ENCODE measurements at regions not wholly inside any gene's neighbourhood (a gene's known extent, or its start where the extent isn't known, plus 50 kb on each side); places are given as distances from the start of the nearest gene placed in this dataset.

GRCh38 chr2:17334300-17334699 lies 183.9 kb downstream of the RAD51AP2 start:
- TF ChIP-seq, protein P1, sequence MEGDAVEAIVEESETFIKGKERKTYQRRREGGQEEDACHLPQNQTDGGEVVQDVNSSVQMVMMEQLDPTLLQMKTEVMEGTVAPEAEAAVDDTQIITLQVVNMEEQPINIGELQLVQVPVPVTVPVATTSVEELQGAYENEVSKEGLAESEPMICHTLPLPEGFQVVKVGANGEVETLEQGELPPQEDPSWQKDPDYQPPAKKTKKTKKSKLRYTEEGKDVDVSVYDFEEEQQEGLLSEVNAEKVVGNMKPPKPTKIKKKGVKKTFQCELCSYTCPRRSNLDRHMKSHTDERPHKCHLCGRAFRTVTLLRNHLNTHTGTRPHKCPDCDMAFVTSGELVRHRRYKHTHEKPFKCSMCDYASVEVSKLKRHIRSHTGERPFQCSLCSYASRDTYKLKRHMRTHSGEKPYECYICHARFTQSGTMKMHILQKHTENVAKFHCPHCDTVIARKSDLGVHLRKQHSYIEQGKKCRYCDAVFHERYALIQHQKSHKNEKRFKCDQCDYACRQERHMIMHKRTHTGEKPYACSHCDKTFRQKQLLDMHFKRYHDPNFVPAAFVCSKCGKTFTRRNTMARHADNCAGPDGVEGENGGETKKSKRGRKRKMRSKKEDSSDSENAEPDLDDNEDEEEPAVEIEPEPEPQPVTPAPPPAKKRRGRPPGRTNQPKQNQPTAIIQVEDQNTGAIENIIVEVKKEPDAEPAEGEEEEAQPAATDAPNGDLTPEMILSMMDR (IDR thresholded peaks at IDR 0.05), result no peak
- no peak for TF ChIP-seq POLR2A (IDR thresholded peaks at IDR 0.05)
- DNase-seq, result no peak
- no peak overlapping the region for H3K4me3 ChIP-seq
- no peaks in the 10 kb centered on the region for H3K36me3 ChIP-seq
- H3K27ac ChIP-seq, result no peak overlapping the region
- H3K9me3 ChIP-seq, result no peaks in the 10 kb centered on the region
- H3K4me1 ChIP-seq, result no peaks in the 10 kb centered on the region
- H3K27me3 ChIP-seq, result no peaks in the 10 kb centered on the region

DNA sequence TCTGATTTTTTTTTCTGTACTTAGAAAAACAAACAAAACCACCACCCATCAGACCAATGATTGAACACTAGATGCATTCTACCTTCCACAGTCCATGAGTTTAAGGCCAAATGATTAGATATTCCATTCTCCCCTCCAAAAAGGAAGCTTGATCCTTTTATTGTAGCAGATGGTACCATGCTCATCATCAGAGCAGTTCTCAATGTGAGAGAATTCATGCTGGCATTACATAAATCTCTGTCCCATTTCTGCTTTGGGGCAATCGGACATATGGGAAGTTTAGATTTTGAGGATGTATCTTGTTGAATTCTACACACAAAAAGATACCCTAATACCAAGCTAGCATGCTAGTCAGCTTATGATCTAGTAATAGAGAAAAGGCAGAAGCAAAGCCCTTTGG lies 186.6 kb downstream of the RAD51AP2 start:
- H3K4me1 ChIP-seq, result no peaks in the 10 kb centered on the region
- no peak overlapping the region for H3K4me3 ChIP-seq
- no peaks in the 10 kb centered on the region for H3K27me3 ChIP-seq
- TF ChIP-seq, protein P1 (IDR thresholded peaks at IDR 0.05), result no peak
- TF ChIP-seq POLR2A (IDR thresholded peaks at IDR 0.05), result no peak
- no peaks in the 10 kb centered on the region for H3K36me3 ChIP-seq
- DNase-seq, result no peak
- no peak overlapping the region for H3K27ac ChIP-seq
- H3K9me3 ChIP-seq, result no peaks in the 10 kb centered on the region

DNA sequence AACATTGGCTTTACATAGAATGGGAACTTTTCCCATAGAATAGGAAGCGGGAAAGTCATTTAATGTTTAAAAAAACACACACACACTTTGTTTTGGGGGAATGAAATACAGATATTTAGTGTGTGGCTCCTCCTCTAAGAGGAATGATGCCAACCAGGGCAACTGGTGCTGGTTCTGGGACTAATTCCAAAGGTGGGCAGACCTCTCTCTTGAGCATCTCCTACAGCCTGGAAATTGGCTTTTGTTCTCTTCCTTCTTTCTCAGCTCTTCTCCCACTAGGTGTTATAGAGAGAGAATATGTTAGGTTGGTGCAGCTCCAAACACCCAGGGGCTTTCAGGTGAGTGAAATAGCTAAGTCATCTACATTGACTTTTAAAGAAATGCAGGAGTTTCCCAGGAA lies 190.1 kb downstream of the RAD51AP2 start:
- Histone ChIP-seq H3K4me1 (no peaks in the 10 kb centered on the region), H3K27ac (no peak overlapping the region), H3K27me3 (no peaks in the 10 kb centered on the region), H3K36me3 (no peaks in the 10 kb centered on the region), H3K9me3 (no peaks in the 10 kb centered on the region), H3K4me3 (no peak overlapping the region)
- no peak for DNase-seq
- TF ChIP-seq POLR2A (IDR thresholded peaks at IDR 0.05), result no peak
- TF ChIP-seq, protein P1 (IDR thresholded peaks at IDR 0.05), result no peak

GRCh38 chr2:17327649-17328048 lies 190.6 kb downstream of the RAD51AP2 start:
- no peak for DNase-seq
- Histone ChIP-seq H3K9me3 (no peaks in the 10 kb centered on the region), H3K27ac (no peak overlapping the region), H3K36me3 (no peaks in the 10 kb centered on the region), H3K27me3 (no peaks in the 10 kb centered on the region), H3K4me1 (no peaks in the 10 kb centered on the region), H3K4me3 (no peak overlapping the region)
- no peak for TF ChIP-seq POLR2A (IDR thresholded peaks at IDR 0.05)
- TF ChIP-seq, protein P1 (IDR thresholded peaks at IDR 0.05), result no peak

GRCh38 chr2:17326717-17327116 lies 191.5 kb downstream of the RAD51AP2 start:
- Histone ChIP-seq H3K27me3 (no peaks in the 10 kb centered on the region), H3K36me3 (no peaks in the 10 kb centered on the region), H3K4me3 (no peak overlapping the region), H3K27ac (no peak overlapping the region), H3K9me3 (no peaks in the 10 kb centered on the region), H3K4me1 (no peaks in the 10 kb centered on the region)
- no peak for TF ChIP-seq POLR2A (IDR thresholded peaks at IDR 0.05)
- TF ChIP-seq, protein P1 (IDR thresholded peaks at IDR 0.05), result no peak
- no peak for DNase-seq

DNA sequence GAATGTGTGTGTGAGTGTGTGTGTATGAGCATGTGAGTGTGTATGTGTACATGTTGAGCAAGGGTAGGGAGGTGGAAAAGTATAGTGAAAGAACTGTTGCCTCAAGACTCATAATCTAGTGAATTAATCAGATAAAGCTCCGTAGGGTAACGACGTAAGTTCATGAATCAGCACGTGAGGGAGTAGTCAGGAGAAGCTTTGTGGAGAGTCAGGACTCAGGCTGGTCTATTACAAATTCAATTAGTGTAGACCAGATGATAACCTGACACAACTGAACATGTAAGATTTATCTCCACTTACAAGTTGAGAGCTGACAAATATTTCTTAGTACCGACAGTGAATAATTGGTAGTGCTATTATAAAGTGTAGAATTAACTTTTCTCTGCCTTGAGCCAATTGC lies 194.5 kb downstream of the RAD51AP2 start:
- Histone ChIP-seq H3K27me3 (no peaks in the 10 kb centered on the region), H3K36me3 (no peaks in the 10 kb centered on the region), H3K4me3 (no peak overlapping the region), H3K27ac (no peak overlapping the region), H3K9me3 (no peaks in the 10 kb centered on the region), H3K4me1 (no peaks in the 10 kb centered on the region)
- TF ChIP-seq POLR2A (IDR thresholded peaks at IDR 0.05), result no peak
- TF ChIP-seq, protein P1 (IDR thresholded peaks at IDR 0.05), result no peak
- DNase-seq, result no peak
